CD14-positive monocyte (primary cell): ENCODE measurements at regions not wholly inside any gene's neighbourhood (a gene's known extent, or its start where the extent isn't known, plus 50 kb on each side); places are given as distances from the start of the nearest gene placed in this dataset.

Experiments
- DNase-seq, 3 donors: peaks; one replicate each; pipeline ENCODE4 v3.0.0-alpha.2; 2011 to 2022
- H2AFZ ChIP-seq: 2 replicates; pipeline ENCODE4 v1.6.0; 2012; ENCODE audit warnings: mild to moderate bottlenecking, low read depth, low read length, inconsistent platforms; ENCODE audit not compliant: insufficient read depth, poor library complexity, severe bottlenecking
- H3K27ac ChIP-seq, 2 donors: 1 replicate in 1 of 2; 2 replicates in 1 of 2; pipeline ENCODE4 v1.5.1; 2012 to 2013; ENCODE audit warnings: low read length in 2 of 2, control low read depth in 1 of 2, inconsistent platforms in 1 of 2, low read depth in 1 of 2, mild to moderate bottlenecking in 1 of 2
- H3K27me3 ChIP-seq, 2 donors: one replicate each; pipeline versions ENCODE4 v1.6.0 to v1.6.1; 2011 to 2013; ENCODE audit warnings: low read length in 2 of 2; ENCODE audit not compliant: control insufficient read depth in 2 of 2, insufficient read depth in 2 of 2
- H3K36me3 ChIP-seq, 2 donors: replicated peaks in 1 of 2; 1 replicate in 1 of 2; 2 replicates in 1 of 2; pipeline versions ENCODE4 v1.5.1 to v1.6.1; 2012 to 2013; ENCODE audit warnings: low read length in 2 of 2, control low read depth in 1 of 2, inconsistent platforms in 1 of 2, mild to moderate bottlenecking in 1 of 2; ENCODE audit not compliant: insufficient read depth in 2 of 2, control insufficient read depth in 1 of 2
- H3K4me1 ChIP-seq, 2 donors: 1 replicate in 1 of 2; 2 replicates in 1 of 2; pipeline versions ENCODE4 v1.5.1 to v1.6.1; 2012 to 2013; ENCODE audit warnings: low read length in 2 of 2, control low read depth in 1 of 2, inconsistent platforms in 1 of 2, mild to moderate bottlenecking in 1 of 2, moderate library complexity in 1 of 2; ENCODE audit not compliant: insufficient read depth in 2 of 2, control insufficient read depth in 1 of 2
- H3K4me2 ChIP-seq: replicated peaks from 2 replicates; pipeline ENCODE3; 2012; ENCODE audit warnings: low read length, moderate library complexity, mild to moderate bottlenecking; ENCODE audit not compliant: poor library complexity, severe bottlenecking; ENCODE audit errors: extremely low read depth
- H3K4me3 ChIP-seq, 3 experiments: fragments of 200-600 bp in 1 of 3; sonication (generic) in 1 of 3; replicated peaks in 1 of 3; 1 replicate in 2 of 3; 2 replicates in 1 of 3; pipeline ENCODE4 v1.5.1; 2011 to 2013; ENCODE audit warnings: low read length in 3 of 3, mild to moderate bottlenecking in 3 of 3, control low read depth in 2 of 3, low read depth in 2 of 3, inconsistent platforms in 1 of 3, moderate library complexity in 1 of 3
- H3K79me2 ChIP-seq: 2 replicates; pipeline ENCODE4 v1.6.0; 2012; ENCODE audit warnings: mild to moderate bottlenecking, control low read depth, inconsistent platforms, low read length, moderate library complexity; ENCODE audit not compliant: insufficient read depth
- H3K9ac ChIP-seq: 2 replicates; pipeline ENCODE4 v1.6.0; 2017; ENCODE audit warnings: low read length, mild to moderate bottlenecking; ENCODE audit not compliant: insufficient read depth, poor library complexity, severe bottlenecking
- H3K9me3 ChIP-seq, 2 donors: replicated peaks in 1 of 2; 1 replicate in 1 of 2; 2 replicates in 1 of 2; pipeline versions ENCODE4 v1.5.1 to v1.6.1; 2012 to 2013; ENCODE audit warnings: low read length in 2 of 2, control low read depth in 1 of 2; ENCODE audit not compliant: control insufficient read depth in 1 of 2, insufficient read depth in 1 of 2
- H4K20me1 ChIP-seq: 2 replicates; pipeline ENCODE4 v1.6.0; 2012; ENCODE audit warnings: mild to moderate bottlenecking, low read length, control low read depth, moderate library complexity; ENCODE audit not compliant: insufficient read depth
- H3K27ac Mint-ChIP-seq, 7 donors: one replicate each; pipeline ENCODE4 v1.8.0; 2020; ENCODE audit warnings: mild to moderate bottlenecking in 7 of 7, mixed read lengths in 7 of 7, moderate library complexity in 6 of 7, inconsistent platforms in 2 of 7
- H3K27me3 Mint-ChIP-seq, 3 donors: one replicate each; pipeline ENCODE4 v1.8.0; 2021 to 2022; ENCODE audit warnings: low read depth in 3 of 3, mild to moderate bottlenecking in 3 of 3, mixed read lengths in 3 of 3, moderate library complexity in 3 of 3, inconsistent platforms in 1 of 3
- H3K36me3 Mint-ChIP-seq, 2 donors: one replicate each; pipeline ENCODE4 v1.8.0; 2020; ENCODE audit warnings: mixed read lengths in 2 of 2, inconsistent platforms in 1 of 2, mild to moderate bottlenecking in 1 of 2
- H3K4me1 Mint-ChIP-seq: one replicate; pipeline ENCODE4 v1.8.0; 2020; ENCODE audit warnings: mild to moderate bottlenecking, mixed read lengths
- H3K4me3 Mint-ChIP-seq, 2 donors: one replicate each; pipeline ENCODE4 v1.8.0; 2020; ENCODE audit warnings: mild to moderate bottlenecking in 2 of 2, mixed read lengths in 2 of 2, moderate library complexity in 1 of 2
- H3K9me3 Mint-ChIP-seq, 7 donors: one replicate each; pipeline ENCODE4 v1.8.0; 2020 to 2022; ENCODE audit warnings: mixed read lengths in 7 of 7, mild to moderate bottlenecking in 6 of 7, moderate library complexity in 6 of 7, inconsistent platforms in 2 of 7
- WGBS: methylation state at CpG from one replicate; pipeline ENCODE4 v1.1.5; 2013; ENCODE audit warnings: missing lambda C conversion rate; ENCODE audit not compliant: insufficient coverage; 5-methylcytosine and 5-hydroxymethylcytosine counted together
- intact Hi-C, 2 donors: fragments of 100-400 bp; cut with micrococcal nuclease; formaldehyde crosslinking; loops; one replicate each; pipeline versions ENCODE4 v1.15.0 to v1.15.1; 2023
- TF ChIP-seq, protein P1 (sequence below): fragments of 200-600 bp; IDR thresholded peaks from one replicate; pipeline ENCODE4 v1.8.0; 2022; ENCODE audit warnings: antibody characterized with exemption, mild to moderate bottlenecking

GRCh38 chr17:70775679-70776078 lies 606.3 kb downstream of the KCNJ2 start:
- intact Hi-C loops: no loop called here
- H3K27ac ChIP-seq: no peak overlapping the region
- Mint-ChIP-seq H3K4me1 (no peaks in the 10 kb centered on the region), H3K4me3 (no peak overlapping the region), H3K27me3 (peaks cover 0 to 1% (median 0%) of the 10 kb centered on the region in 3 donors), H3K9me3 (no peaks in the 10 kb centered on the region), H3K36me3 (no peaks in the 10 kb centered on the region), H3K27ac (no peak overlapping the region)
- H3K79me2 ChIP-seq: no peaks in the 10 kb centered on the region
- no peak for DNase-seq
- H3K36me3 ChIP-seq: no peaks in the 10 kb centered on the region
- TF ChIP-seq, protein P1, sequence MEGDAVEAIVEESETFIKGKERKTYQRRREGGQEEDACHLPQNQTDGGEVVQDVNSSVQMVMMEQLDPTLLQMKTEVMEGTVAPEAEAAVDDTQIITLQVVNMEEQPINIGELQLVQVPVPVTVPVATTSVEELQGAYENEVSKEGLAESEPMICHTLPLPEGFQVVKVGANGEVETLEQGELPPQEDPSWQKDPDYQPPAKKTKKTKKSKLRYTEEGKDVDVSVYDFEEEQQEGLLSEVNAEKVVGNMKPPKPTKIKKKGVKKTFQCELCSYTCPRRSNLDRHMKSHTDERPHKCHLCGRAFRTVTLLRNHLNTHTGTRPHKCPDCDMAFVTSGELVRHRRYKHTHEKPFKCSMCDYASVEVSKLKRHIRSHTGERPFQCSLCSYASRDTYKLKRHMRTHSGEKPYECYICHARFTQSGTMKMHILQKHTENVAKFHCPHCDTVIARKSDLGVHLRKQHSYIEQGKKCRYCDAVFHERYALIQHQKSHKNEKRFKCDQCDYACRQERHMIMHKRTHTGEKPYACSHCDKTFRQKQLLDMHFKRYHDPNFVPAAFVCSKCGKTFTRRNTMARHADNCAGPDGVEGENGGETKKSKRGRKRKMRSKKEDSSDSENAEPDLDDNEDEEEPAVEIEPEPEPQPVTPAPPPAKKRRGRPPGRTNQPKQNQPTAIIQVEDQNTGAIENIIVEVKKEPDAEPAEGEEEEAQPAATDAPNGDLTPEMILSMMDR: no peak
- H3K4me1 ChIP-seq: no peaks in the 10 kb centered on the region
- H4K20me1 ChIP-seq: no peaks in the 10 kb centered on the region
- H3K9me3 ChIP-seq: no peaks in the 10 kb centered on the region
- no peak overlapping the region for H3K9ac ChIP-seq
- H3K4me2 ChIP-seq: no peak overlapping the region
- H2AFZ ChIP-seq: no peak overlapping the region
- no peaks in the 10 kb centered on the region for H3K27me3 ChIP-seq
- WGBS: no CpG with 5 or more reads among the region's 2 CpGs
- no peak overlapping the region for H3K4me3 ChIP-seq

DNA sequence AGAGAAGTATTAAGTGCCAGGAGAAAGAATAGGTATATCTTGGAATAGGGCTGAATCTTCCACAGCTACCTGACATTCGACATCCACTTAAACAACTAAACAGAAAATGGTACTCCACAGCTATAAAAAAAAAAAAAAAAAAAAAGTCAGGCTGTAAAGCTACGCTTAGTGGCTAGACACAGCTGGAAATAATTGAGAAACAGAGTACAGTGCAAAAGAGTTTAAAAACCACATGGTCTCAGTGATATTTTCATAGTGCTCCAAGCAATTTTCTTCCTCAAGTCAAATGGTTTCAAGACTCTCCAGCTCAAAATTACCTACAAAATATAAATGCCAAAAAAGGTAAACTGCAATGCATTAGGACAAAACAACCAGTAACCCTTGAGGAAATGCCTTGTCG lies 607.1 kb downstream of the KCNJ2 start:
- no peak overlapping the region for H3K9ac ChIP-seq
- H3K9me3 ChIP-seq: no peaks in the 10 kb centered on the region
- no peaks in the 10 kb centered on the region for H3K9me3 Mint-ChIP-seq
- H3K27ac ChIP-seq: no peak overlapping the region
- H3K27ac Mint-ChIP-seq: no peak overlapping the region
- no peaks in the 10 kb centered on the region for H4K20me1 ChIP-seq
- no peaks in the 10 kb centered on the region for H3K4me1 Mint-ChIP-seq
- peaks cover 0 to 1% (median 0%) of the 10 kb centered on the region in 3 donors for H3K27me3 Mint-ChIP-seq
- H3K36me3 Mint-ChIP-seq: no peaks in the 10 kb centered on the region
- intact Hi-C loops: no loop called here
- no peak overlapping the region for H2AFZ ChIP-seq
- H3K36me3 ChIP-seq: no peaks in the 10 kb centered on the region
- H3K4me2 ChIP-seq: no peak overlapping the region
- TF ChIP-seq, protein P1: no peak
- H3K27me3 ChIP-seq: no peaks in the 10 kb centered on the region
- H3K4me1 ChIP-seq: no peaks in the 10 kb centered on the region
- H3K4me3 Mint-ChIP-seq: no peak overlapping the region
- no peaks in the 10 kb centered on the region for H3K79me2 ChIP-seq
- no peak for DNase-seq
- WGBS: no CpG with 5 or more reads among the region's 3 CpGs
- H3K4me3 ChIP-seq: no peak overlapping the region
